BJ (cell line): ENCODE measurements at regions not wholly inside any gene's neighbourhood (a gene's known extent, or its start where the extent isn't known, plus 50 kb on each side); places are given as distances from the start of the nearest gene placed in this dataset. TPM values are rescaled to one million over a fixed set of nuclear protein-coding genes. Genes with fewer than 3 reads are reported as not detected.

Experiments
- CTCF ChIA-PET: fragments of 350-600 bp; formaldehyde crosslinking; extraction: SDS; loops from one replicate; lab custom pipeline; 2021; ENCODE audit warnings: antibody characterized with exemption, inconsistent platforms; lab: Yijun Ruan, JAX
- POLR2A ChIA-PET: fragments of 300-600 bp; sonication (Branson Sonifier 250); formaldehyde crosslinking; extraction: SDS; loops from one replicate; lab custom pipeline; 2021; ENCODE audit warnings: antibody characterized with exemption; lab: Charles Lee
- DNase-seq: peaks from one replicate; pipeline ENCODE4 v3.0.0-alpha.2; 2011; ENCODE audit warnings: low read depth
- H3K27me3 ChIP-seq: 2 replicates; pipeline ENCODE4 v1.6.0; 2011; ENCODE audit warnings: low read length; ENCODE audit not compliant: control insufficient read depth, insufficient read depth
- H3K36me3 ChIP-seq: 2 replicates; pipeline ENCODE4 v1.5.1; 2011; ENCODE audit warnings: low read length; ENCODE audit not compliant: control insufficient read depth, insufficient read depth
- H3K4me3 ChIP-seq: 2 replicates; pipeline ENCODE4 v1.5.1; 2011; ENCODE audit warnings: low read depth, mild to moderate bottlenecking, control low read depth, low read length
- CTCF ChIP-seq: IDR thresholded peaks from 2 replicates; pipeline ENCODE4 v1.5.1; 2011; ENCODE audit warnings: low read depth, mild to moderate bottlenecking, control low read depth, inconsistent platforms, low read length, moderate library complexity; ENCODE audit not compliant: insufficient read depth
- small RNA-seq: library from RNA; depleted of rRNA; stranded (forward); fragments of <200 nt; gene quantifications from one replicate; pipeline ENCODE3, GENCODE V24; 2012; ENCODE audit warnings: low replicate concordance, low read depth; ENCODE audit not compliant: insufficient read length

- CTCF ChIA-PET: no interaction called here
- no peak for DNase-seq
- H3K36me3 ChIP-seq: no peaks in the 10 kb centered on the region
- H3K4me3 ChIP-seq: no peak overlapping the region
- H3K27me3 ChIP-seq: peaks cover 5% of the 10 kb centered on the region
- TF ChIP-seq CTCF: no peak
- POLR2A ChIA-PET: no interaction called here
Observed at GRCh38 chr18:8548186-8548585, 61.1 kb upstream of the RAB12 start.

GRCh38 chr18:8549254-8549757 is 59.9 kb upstream of the RAB12 start:
- ChIA-PET POLR2A (no interaction called here), CTCF (no interaction called here)
- H3K36me3 ChIP-seq: no peaks in the 10 kb centered on the region
- no peak overlapping the region for H3K4me3 ChIP-seq
- no peak for TF ChIP-seq CTCF
- DNase-seq: no peak
- peaks cover 5% of the 10 kb centered on the region for H3K27me3 ChIP-seq

GRCh38 chr18:8552151-8552550 is 57.1 kb upstream of the RAB12 start:
- ChIA-PET POLR2A (no interaction called here), CTCF (no interaction called here)
- Histone ChIP-seq H3K27me3 (peaks cover 4% of the 10 kb centered on the region), H3K36me3 (no peaks in the 10 kb centered on the region), H3K4me3 (no peak overlapping the region)
- TF ChIP-seq CTCF: no peak
- DNase-seq: no peak

- CTCF ChIA-PET: no interaction called here
- Histone ChIP-seq H3K27me3 (peaks cover 3% of the 10 kb centered on the region; the same call in 1 of the 2 replicates), H3K36me3 (no peaks in the 10 kb centered on the region), H3K4me3 (no peak overlapping the region)
- no peak for DNase-seq
- no peak for TF ChIP-seq CTCF
- POLR2A ChIA-PET: no interaction called here
Observed at GRCh38 chr18:8554354-8554753, 54.9 kb upstream of the RAB12 start.

- TF ChIP-seq CTCF: no peak
- Histone ChIP-seq H3K27me3 (peaks cover 3% of the 10 kb centered on the region; the same call in 1 of the 2 replicates), H3K36me3 (no peaks in the 10 kb centered on the region), H3K4me3 (no peak overlapping the region)
- no peak for DNase-seq
- POLR2A ChIA-PET: no interaction called here
- CTCF ChIA-PET: no interaction called here
Observed at GRCh38 chr18:8556424-8556823, 52.8 kb upstream of the RAB12 start.

Small RNA genes lying in the stretch of these regions (small RNA-seq; reads per million reads assigned to genes)
- gene RN7SL50P: not detected
